Endothelial cell of umbilical vein (primary cell): ENCODE measurements at regions not wholly inside any gene's neighbourhood (a gene's known extent, or its start where the extent isn't known, plus 50 kb on each side); places are given as distances from the start of the nearest gene placed in this dataset.

Source experiments
- BruUV-seq: library from RNA; stranded (reverse); fragments of 400-500 nt; replicated peaks from 2 replicates; lab custom pipeline; 2021; lab: Mats Ljungman, UMichigan
- CTCF ChIA-PET: fragments of 300-600, 350-600 bp; sonication (Branson Sonifier 250); formaldehyde crosslinking; loops from one replicate; lab custom pipeline; 2021; ENCODE audit warnings: antibody characterized with exemption, inconsistent platforms; lab: Charles Lee
- POLR2A ChIA-PET: fragments of 300-600, 350-600 bp; sonication (Branson Sonifier 250); formaldehyde crosslinking; loops from one replicate; lab custom pipeline; 2021; ENCODE audit warnings: antibody characterized with exemption, inconsistent platforms; lab: Charles Lee
- DNase-seq: peaks from one replicate; pipeline ENCODE4 v3.0.0-alpha.2; 2011; ENCODE audit warnings: low read depth, low spot score
- FAIRE-seq: peaks from 2 replicates; lab custom pipeline; 2011; peaks lifted over from hg19 to GRCh38; lab: Jason Lieb, UNC
- H2AFZ ChIP-seq: 2 replicates; pipeline ENCODE4 v1.6.0; 2012; ENCODE audit warnings: low read depth, low read length, control low read depth, inconsistent platforms
- H3K27ac ChIP-seq: 2 replicates; pipeline ENCODE4 v1.5.1; 2011; ENCODE audit warnings: low read depth, mild to moderate bottlenecking, control low read depth, low read length, moderate library complexity; ENCODE audit not compliant: insufficient read depth
- H3K27me3 ChIP-seq, 2 experiments: 2 replicates each; pipeline versions ENCODE4 v1.6.0 to v1.6.1; 2011; ENCODE audit warnings: low read length in 2 of 2, mixed read lengths in 1 of 2; ENCODE audit not compliant: control insufficient read depth in 2 of 2, insufficient read depth in 2 of 2
- H3K36me3 ChIP-seq, 2 experiments: 2 replicates in 1 of 2; 3 replicates in 1 of 2; pipeline ENCODE4 v1.5.1; 2011; ENCODE audit warnings: low read length in 2 of 2, mild to moderate bottlenecking in 1 of 2, moderate library complexity in 1 of 2; ENCODE audit not compliant: control insufficient read depth in 2 of 2, insufficient read depth in 2 of 2; ENCODE audit errors: extremely low read depth in 1 of 2
- H3K4me1 ChIP-seq: 3 replicates; pipeline ENCODE4 v1.5.1; 2011; ENCODE audit warnings: mild to moderate bottlenecking, low read length; ENCODE audit not compliant: control insufficient read depth, insufficient read depth; ENCODE audit errors: extremely low read depth
- H3K4me2 ChIP-seq: 2 replicates; pipeline ENCODE4 v1.6.1; 2011; ENCODE audit warnings: low read length, control low read depth, mixed read lengths; ENCODE audit not compliant: insufficient read depth
- H3K4me3 ChIP-seq, 3 experiments: fragments of 200-600 bp in 1 of 3; sonication (generic), shearing (Covaris generic) in 1 of 3; replicated peaks in 1 of 3; 2 replicates each; pipeline ENCODE4 v1.5.1; 2011 to 2016; ENCODE audit warnings: control low read depth in 3 of 3, low read length in 3 of 3, mild to moderate bottlenecking in 2 of 3, inconsistent platforms in 1 of 3, low read depth in 1 of 3, moderate library complexity in 1 of 3; ENCODE audit not compliant: insufficient read depth in 1 of 3
- H3K79me2 ChIP-seq: 2 replicates; pipeline ENCODE4 v1.6.0; 2012; ENCODE audit warnings: low read length, inconsistent platforms; ENCODE audit not compliant: control insufficient read depth, insufficient read depth
- H3K9ac ChIP-seq: replicated peaks from 2 replicates; pipeline ENCODE3; 2011; ENCODE audit warnings: low read length, control low read depth; ENCODE audit not compliant: insufficient read depth; ENCODE audit errors: extremely low read depth
- H3K9me1 ChIP-seq: replicated peaks from 3 replicates; pipeline ENCODE4 v1.6.0; 2011; ENCODE audit warnings: mild to moderate bottlenecking, low read length; ENCODE audit not compliant: control insufficient read depth, insufficient read depth; ENCODE audit errors: extremely low read depth
- H3K9me3 ChIP-seq: replicated peaks from 2 replicates; pipeline ENCODE4 v1.5.1; 2012; ENCODE audit warnings: low read length, inconsistent platforms; ENCODE audit not compliant: control insufficient read depth, insufficient read depth
- H4K20me1 ChIP-seq: replicated peaks from 2 replicates; pipeline ENCODE3; 2011; ENCODE audit warnings: mild to moderate bottlenecking, low read length; ENCODE audit not compliant: control insufficient read depth, insufficient read depth; ENCODE audit errors: extremely low read depth
- CTCF ChIP-seq, 2 donors: IDR thresholded peaks; 1 replicate in 1 of 2; 2 replicates in 1 of 2; pipeline ENCODE4 v1.5.1; 2011; ENCODE audit warnings: low read length in 2 of 2, mild to moderate bottlenecking in 2 of 2, moderate library complexity in 2 of 2, control low read depth in 1 of 2, inconsistent platforms in 1 of 2, low read depth in 1 of 2; ENCODE audit not compliant: insufficient read depth in 1 of 2; ENCODE audit errors: extremely low read depth in 1 of 2
- EZH2 ChIP-seq: IDR thresholded peaks from 2 replicates; pipeline ENCODE4 v1.6.1; 2012; ENCODE audit warnings: borderline replicate concordance, low read depth, mild to moderate bottlenecking, moderate library complexity, low read length, inconsistent platforms; ENCODE audit not compliant: severe bottlenecking
- FOS ChIP-seq: IDR thresholded peaks from 2 replicates; pipeline ENCODE4 v1.6.1; 2011; ENCODE audit warnings: mild to moderate bottlenecking, low read length, moderate library complexity, borderline replicate concordance; ENCODE audit not compliant: insufficient read depth
- GATA2 ChIP-seq: IDR thresholded peaks from 2 replicates; pipeline ENCODE4 v1.7.0; 2011; ENCODE audit warnings: low read depth, mild to moderate bottlenecking, moderate library complexity, mixed read lengths, low read length; ENCODE audit not compliant: insufficient read length, insufficient read depth
- JUN ChIP-seq: IDR thresholded peaks from 2 replicates; pipeline ENCODE4 v1.6.1; 2011; ENCODE audit warnings: borderline replicate concordance, low read depth; ENCODE audit not compliant: insufficient read length, insufficient read depth
- MAX ChIP-seq: IDR thresholded peaks from 2 replicates; pipeline ENCODE4 v1.6.1; 2011; ENCODE audit not compliant: insufficient read depth, insufficient read length
- MYC ChIP-seq: IDR thresholded peaks from one replicate; pipeline ENCODE4 v1.6.1; 2011; ENCODE audit warnings: mild to moderate bottlenecking, low read depth, low read length
- POLR2A ChIP-seq: IDR thresholded peaks from 2 replicates; pipeline ENCODE4 v1.6.1; 2012; ENCODE audit warnings: low read depth, mild to moderate bottlenecking, control low read depth, low read length
- POLR2AphosphoS5 ChIP-seq: IDR thresholded peaks from 2 replicates; pipeline ENCODE4 v1.6.1; 2012; ENCODE audit warnings: low read depth, mild to moderate bottlenecking, control low read depth, low read length, moderate library complexity; ENCODE audit not compliant: insufficient read depth
- dilution Hi-C: fragments of 300-500 bp; cut with MboI; formaldehyde crosslinking; loops from one replicate; pipeline ENCODE4 v1.15.0; 2019; ENCODE audit warnings: low sequenced_read_pairs; ENCODE audit not compliant: extremely low pct_ligation_motif_present
- intact Hi-C: fragments of 100-400 bp; cut with micrococcal nuclease; formaldehyde crosslinking; loops from one replicate; pipeline ENCODE4 v1.10.0; 2022

GRCh38 chr1:88074661-88075060 is 609.4 kb upstream of the PKN2 start:
- TF ChIP-seq GATA2, result no peak
- TF ChIP-seq CTCF (IDR thresholded peaks at IDR 0.05; ENCODE audit: extremely low read depth in 1 of 2, insufficient read depth in 1 of 2, low read depth in 1 of 2, low read length in 2 of 2), result no peak
- TF ChIP-seq MYC, result no peak
- TF ChIP-seq POLR2AphosphoS5, result no peak
- no peak for TF ChIP-seq FOS
- TF ChIP-seq POLR2A, result no peak
- TF ChIP-seq JUN, result no peak
- no peak for TF ChIP-seq MAX
- no peak for TF ChIP-seq EZH2
- no TSS peak for BruUV-seq
- Histone ChIP-seq H3K36me3 (no peaks in the 10 kb centered on the region), H3K4me1 (no peaks in the 10 kb centered on the region), H2AFZ (no peak overlapping the region), H3K27me3 (peaks cover 1 to 2% of the 10 kb centered on the region in 2 experiments), H3K4me2 (no peak overlapping the region), H3K9ac (no peak overlapping the region), H3K4me3 (no peak overlapping the region), H4K20me1 (no peaks in the 10 kb centered on the region), H3K27ac (no peak overlapping the region), H3K9me3 (no peaks in the 10 kb centered on the region), H3K9me1 (no peaks in the 10 kb centered on the region), H3K79me2 (no peaks in the 10 kb centered on the region)
- DNase-seq (no peak), FAIRE-seq (no peak)
- dilution Hi-C loops (no loop called here), intact Hi-C loops (loop anchor here (5.0 kb wide), 1 partner anchor 942 kb away; no protein-coding TSS in a partner anchor)
- ChIA-PET POLR2A (no interaction called here), CTCF (no interaction called here)
